ENCODE measurements at regions not wholly inside any gene's neighbourhood (a gene's known extent, or its start where the extent isn't known, plus 50 kb on each side); places are given as distances from the start of the nearest gene placed in this dataset.
"Not testable (repeated sequence)": the region's sequence is repeated elsewhere in the genome, so short reads cannot be mapped to it uniquely, and the experiment has no call there.

GRCh38 chr18:34331343-34331742, 106.6 kb upstream of the NOL4 start:
- peaks cover 0 to 11% (median 3%) of the 10 kb centered on the region in 4 donors for H3K4me1 ChIP-seq
- H3K36me3 ChIP-seq; H3K27me3 ChIP-seq; in situ Hi-C loops (cut with MboI; ENCODE audit: low pct_ligation_motif_present in 1 of 4, low pct_unique_long_range_greater_than_20kb in 1 of 4, low sequenced_read_pairs in 3 of 4); H3K9me3 ChIP-seq; intact Hi-C loops (cut with DNase I; ENCODE audit: low total_unique reads): not testable (repeated sequence)
- peak overlapping the region in 3 of 4 donors; percentile 60 to 69 (median 66) for H3K27ac ChIP-seq
- peak; percentile 41 for TF ChIP-seq POLR2A (IDR thresholded peaks at IDR 0.05)
- 75% methylated on average over 14 of the region's 15 CpGs; no CpG with 5 or more reads in 1 of the 2 donors for WGBS, 2 donors (ENCODE audit: low coverage in 1 of 2)
- peak; percentile 53 for DNase-seq
- peak overlapping the region in 3 of 4 donors; percentile 29 to 44 (median 35) for H3K4me3 ChIP-seq

- 92 to 100% methylated on average over 1 of the region's 1 CpG for WGBS, 2 donors (ENCODE audit: low coverage in 1 of 2)
- H3K9me3 ChIP-seq = no peaks in the 10 kb centered on the region
- H3K27me3 ChIP-seq = no peaks in the 10 kb centered on the region
- DNase-seq = no peak
- H3K4me3 ChIP-seq = no peak overlapping the region
- H3K27ac ChIP-seq = no peak overlapping the region
- no peaks in the 10 kb centered on the region for H3K36me3 ChIP-seq
- TF ChIP-seq POLR2AphosphoS5 (IDR thresholded peaks at IDR 0.05) (no peak), EP300 (IDR thresholded peaks at IDR 0.05; ENCODE audit: low read depth) (no peak), CTCF (IDR thresholded peaks at IDR 0.05) (no peak), POLR2A (IDR thresholded peaks at IDR 0.05) (no peak)
- intact Hi-C loops (cut with DNase I; ENCODE audit: low total_unique reads) (no loop called here), in situ Hi-C loops (cut with MboI; ENCODE audit: low pct_ligation_motif_present in 1 of 4, low pct_unique_long_range_greater_than_20kb in 1 of 4, low sequenced_read_pairs in 3 of 4) (no loop called here)
- H3K4me1 ChIP-seq = no peaks in the 10 kb centered on the region
Measured at GRCh38 chr18:34339155-34339554, 114.4 kb upstream of the NOL4 start.

- DNase-seq = no peak
- no peak for TF ChIP-seq POLR2A (IDR thresholded peaks at IDR 0.05)
- no peak for TF ChIP-seq EP300 (IDR thresholded peaks at IDR 0.05; ENCODE audit: low read depth)
- TF ChIP-seq CTCF (IDR thresholded peaks at IDR 0.05) = no peak
- no peak for TF ChIP-seq POLR2AphosphoS5 (IDR thresholded peaks at IDR 0.05)
- H3K4me1 ChIP-seq = no peaks in the 10 kb centered on the region
- in situ Hi-C loops (cut with MboI; ENCODE audit: low pct_ligation_motif_present in 1 of 4, low pct_unique_long_range_greater_than_20kb in 1 of 4, low sequenced_read_pairs in 3 of 4) = no loop called here
- H3K27ac ChIP-seq = no peak overlapping the region
- H3K4me3 ChIP-seq = no peak overlapping the region
- no peaks in the 10 kb centered on the region for H3K36me3 ChIP-seq
- intact Hi-C loops (cut with DNase I; ENCODE audit: low total_unique reads) = no loop called here
- no peaks in the 10 kb centered on the region for H3K9me3 ChIP-seq
- no peaks in the 10 kb centered on the region for H3K27me3 ChIP-seq
- WGBS, 2 donors (ENCODE audit: low coverage in 1 of 2) = 70% methylated on average over 1 of the region's 1 CpG; no CpG with 5 or more reads in 1 of the 2 donors
Measured at GRCh38 chr18:34342960-34343359, 118.2 kb upstream of the NOL4 start.

- no peak overlapping the region for H3K27ac ChIP-seq
- H3K4me3 ChIP-seq = no peak overlapping the region
- H3K4me1 ChIP-seq = no peaks in the 10 kb centered on the region
- intact Hi-C loops (cut with DNase I; ENCODE audit: low total_unique reads) = no loop called here
- H3K27me3 ChIP-seq = no peaks in the 10 kb centered on the region
- no peaks in the 10 kb centered on the region for H3K9me3 ChIP-seq
- H3K36me3 ChIP-seq = no peaks in the 10 kb centered on the region
- no peak for TF ChIP-seq POLR2A (IDR thresholded peaks at IDR 0.05)
- no peak for TF ChIP-seq EP300 (IDR thresholded peaks at IDR 0.05; ENCODE audit: low read depth)
- TF ChIP-seq CTCF (IDR thresholded peaks at IDR 0.05) = no peak
- TF ChIP-seq POLR2AphosphoS5 (IDR thresholded peaks at IDR 0.05) = no peak
- in situ Hi-C loops (cut with MboI; ENCODE audit: low pct_ligation_motif_present in 1 of 4, low pct_unique_long_range_greater_than_20kb in 1 of 4, low sequenced_read_pairs in 3 of 4) = no loop called here
- no peak for DNase-seq
Measured at GRCh38 chr18:34345738-34346137, 121.0 kb upstream of the NOL4 start.

- Histone ChIP-seq H3K27ac (no peak overlapping the region), H3K27me3 (no peaks in the 10 kb centered on the region), H3K4me1 (no peaks in the 10 kb centered on the region), H3K36me3 (no peaks in the 10 kb centered on the region), H3K9me3 (no peaks in the 10 kb centered on the region), H3K4me3 (no peak overlapping the region)
- in situ Hi-C loops (cut with MboI; ENCODE audit: low pct_ligation_motif_present in 1 of 4, low pct_unique_long_range_greater_than_20kb in 1 of 4, low sequenced_read_pairs in 3 of 4) (loop anchor here in 1 of 4 donors (25.0 kb wide), 1 partner anchor 437 kb away; no protein-coding TSS in a partner anchor), intact Hi-C loops (cut with DNase I; ENCODE audit: low total_unique reads) (no loop called here)
- TF ChIP-seq POLR2A (IDR thresholded peaks at IDR 0.05) = no peak
- TF ChIP-seq EP300 (IDR thresholded peaks at IDR 0.05; ENCODE audit: low read depth) = no peak
- TF ChIP-seq CTCF (IDR thresholded peaks at IDR 0.05) = no peak
- TF ChIP-seq POLR2AphosphoS5 (IDR thresholded peaks at IDR 0.05) = no peak
- 54% methylated on average over 2 of the region's 3 CpGs; no CpG with 5 or more reads in 1 of the 2 donors for WGBS, 2 donors (ENCODE audit: low coverage in 1 of 2)
- no peak for DNase-seq
Measured at GRCh38 chr18:34350778-34351177, 126.1 kb upstream of the NOL4 start.
